GM18498 (cell line): ENCODE measurements at regions not wholly inside any gene's neighbourhood (a gene's known extent, or its start where the extent isn't known, plus 50 kb on each side); places are given as distances from the start of the nearest gene placed in this dataset.

Experiments
- ATAC-seq: cut with Tn5 transposase; IDR thresholded peaks from one replicate; pipeline ENCODE4 v1.9.1; 2021; ENCODE audit warnings: mild to moderate bottlenecking, moderate library complexity; ENCODE audit not compliant: unreplicated experiment

DNA sequence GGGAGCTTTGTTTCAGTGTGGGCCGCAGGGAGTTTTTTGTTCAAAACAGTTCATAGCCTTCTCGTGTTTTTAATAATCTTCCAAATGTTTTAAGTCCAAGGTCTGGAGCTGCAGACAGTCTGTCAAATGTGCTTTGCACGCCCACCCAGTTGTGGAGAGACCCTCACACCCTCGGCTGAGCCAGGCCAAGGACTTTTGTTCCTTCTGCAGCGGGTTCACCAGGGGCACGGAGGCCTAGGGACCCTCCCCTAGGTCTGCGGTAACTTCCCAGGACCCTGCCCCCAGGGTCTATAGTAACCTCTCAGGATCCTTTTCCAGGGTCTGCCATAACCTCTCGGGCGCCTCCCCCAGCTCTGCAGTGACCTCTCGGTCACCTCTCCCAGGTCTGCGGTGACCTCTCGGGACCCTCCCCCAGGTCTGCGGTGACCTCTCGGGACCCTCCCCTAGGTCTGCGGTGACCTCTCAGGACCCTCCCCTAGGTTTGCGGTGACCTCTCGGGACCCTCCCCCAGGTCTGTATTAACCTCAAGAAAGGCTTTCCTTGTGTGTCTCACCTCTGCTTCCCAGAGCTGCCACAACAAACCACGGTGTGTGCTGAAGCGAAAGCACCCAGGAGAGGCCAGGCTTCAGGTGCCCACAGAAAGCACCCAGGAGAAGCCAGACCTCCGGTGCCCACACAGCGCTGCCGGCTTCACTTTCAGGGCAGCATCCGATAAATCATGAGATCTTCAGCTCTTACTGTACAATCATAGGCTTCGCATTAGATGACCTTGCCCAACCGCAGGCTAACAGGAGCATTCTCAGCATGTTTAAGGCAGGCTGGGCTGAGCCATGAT lies 301.9 kb upstream of the SALL3 start:
- ATAC-seq = no peak

- ATAC-seq = no peak
These were observed 301.3 kb upstream of the SALL3 start for GRCh38 chr18:78678318-78678695.

DNA sequence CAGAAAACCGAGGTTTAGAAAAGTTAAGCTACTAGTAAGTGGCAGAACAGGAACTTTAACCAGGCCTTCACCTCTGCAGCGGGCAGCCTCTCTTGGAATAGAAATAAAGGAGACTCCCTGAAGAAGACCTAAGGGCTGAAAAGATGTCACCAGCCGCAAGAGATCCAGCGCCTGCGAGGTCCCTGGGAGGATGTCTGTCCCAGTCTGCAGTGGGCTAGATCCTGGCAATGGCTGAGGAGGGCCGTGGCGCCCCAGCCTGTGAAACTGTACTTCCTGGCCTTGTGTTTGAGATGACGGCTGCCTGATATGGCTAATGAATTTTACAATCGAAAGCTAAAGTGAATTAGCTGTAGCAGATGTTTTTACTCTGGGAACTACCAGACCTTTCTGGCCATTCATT lies 300.6 kb upstream of the SALL3 start:
- ATAC-seq = no peak

DNA sequence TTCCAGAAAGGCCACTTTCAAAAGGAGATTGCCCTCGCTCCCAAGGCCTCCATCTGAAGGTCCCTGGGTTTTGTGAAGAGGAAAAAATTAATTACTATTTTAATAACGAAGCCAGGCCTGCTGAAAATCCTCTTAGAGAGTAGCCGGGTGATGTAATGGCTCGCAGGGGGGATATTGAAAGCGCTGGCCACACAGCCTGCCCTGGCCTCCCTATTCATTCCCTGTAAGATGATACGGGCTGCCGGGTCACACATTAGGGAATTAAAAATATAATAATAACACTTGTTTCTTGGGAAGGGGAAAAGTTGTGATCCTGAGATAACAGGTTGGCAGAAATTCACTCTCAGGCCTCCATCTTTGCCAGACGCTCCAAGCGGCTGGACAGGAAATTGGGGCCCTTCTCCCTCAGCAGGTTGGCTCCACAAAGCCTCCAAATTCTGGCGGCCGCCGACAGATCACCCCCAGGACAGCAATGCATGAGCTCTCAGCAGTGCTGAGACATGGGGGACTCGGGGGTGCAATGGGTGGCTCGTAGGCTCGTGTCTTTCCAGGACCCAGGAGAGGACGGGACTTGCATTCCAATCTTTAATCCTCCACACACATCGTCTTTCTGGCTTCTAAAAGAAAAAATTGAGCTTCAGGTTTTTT lies 299.9 kb upstream of the SALL3 start:
- ATAC-seq = no peak

DNA sequence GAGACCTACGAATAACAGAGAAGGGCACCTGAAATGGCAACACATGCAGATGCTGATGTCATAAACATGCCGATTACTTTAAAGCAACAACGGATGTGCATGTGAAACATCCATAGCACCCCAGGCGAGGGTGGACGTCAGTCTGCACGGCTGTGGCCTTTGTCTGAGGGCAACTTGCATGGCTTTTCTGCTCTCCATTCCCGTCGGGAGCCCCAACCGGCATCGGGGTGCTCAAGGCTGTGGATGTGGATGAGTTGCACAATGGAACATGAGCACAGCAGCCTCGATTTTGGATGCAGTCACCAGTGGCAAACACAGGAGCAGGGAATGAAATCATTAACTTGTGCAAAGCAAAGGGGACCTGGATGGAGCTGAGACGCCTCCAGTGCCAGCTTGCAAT lies 298.2 kb upstream of the SALL3 start:
- no peak for ATAC-seq

DNA sequence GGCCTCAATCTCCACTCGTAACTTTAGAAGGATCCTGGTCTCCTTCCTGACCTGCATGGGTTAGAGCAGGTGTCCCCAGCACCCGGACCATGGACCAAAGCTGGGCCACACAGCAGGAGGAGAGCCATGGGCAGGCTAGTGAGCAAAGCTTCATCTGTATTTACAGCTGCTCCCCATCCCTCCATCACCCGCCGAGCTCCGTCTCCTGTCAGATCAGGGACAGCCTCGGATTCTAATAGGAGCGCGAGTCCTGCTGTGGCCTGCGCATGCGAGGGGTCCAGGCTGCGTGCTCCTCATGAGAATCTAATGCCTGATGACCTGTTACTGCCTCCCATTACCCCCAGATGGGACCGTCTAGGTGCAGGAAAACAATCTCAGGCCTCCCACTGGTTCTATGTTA lies 297.7 kb upstream of the SALL3 start:
- ATAC-seq = no peak

DNA sequence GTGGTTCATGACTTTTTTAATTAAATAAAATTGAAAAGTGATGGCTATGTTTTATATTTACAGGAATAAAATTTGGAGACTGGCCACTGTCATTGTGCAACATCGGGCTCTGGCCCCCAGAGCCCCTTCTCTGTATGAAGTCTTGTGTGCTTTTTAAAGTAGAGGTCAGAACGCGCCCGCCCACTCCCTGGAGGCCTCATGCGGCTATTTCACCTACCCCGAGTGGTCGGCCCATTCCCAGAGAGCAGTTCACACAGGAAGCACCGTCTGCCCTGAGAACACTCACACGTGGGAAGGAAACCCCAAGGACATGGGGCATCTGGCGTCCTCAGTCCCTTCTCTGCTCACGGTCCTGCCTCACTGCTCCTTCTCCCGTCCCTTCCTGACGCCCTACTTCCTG lies 296.9 kb upstream of the SALL3 start:
- ATAC-seq = no peak

DNA sequence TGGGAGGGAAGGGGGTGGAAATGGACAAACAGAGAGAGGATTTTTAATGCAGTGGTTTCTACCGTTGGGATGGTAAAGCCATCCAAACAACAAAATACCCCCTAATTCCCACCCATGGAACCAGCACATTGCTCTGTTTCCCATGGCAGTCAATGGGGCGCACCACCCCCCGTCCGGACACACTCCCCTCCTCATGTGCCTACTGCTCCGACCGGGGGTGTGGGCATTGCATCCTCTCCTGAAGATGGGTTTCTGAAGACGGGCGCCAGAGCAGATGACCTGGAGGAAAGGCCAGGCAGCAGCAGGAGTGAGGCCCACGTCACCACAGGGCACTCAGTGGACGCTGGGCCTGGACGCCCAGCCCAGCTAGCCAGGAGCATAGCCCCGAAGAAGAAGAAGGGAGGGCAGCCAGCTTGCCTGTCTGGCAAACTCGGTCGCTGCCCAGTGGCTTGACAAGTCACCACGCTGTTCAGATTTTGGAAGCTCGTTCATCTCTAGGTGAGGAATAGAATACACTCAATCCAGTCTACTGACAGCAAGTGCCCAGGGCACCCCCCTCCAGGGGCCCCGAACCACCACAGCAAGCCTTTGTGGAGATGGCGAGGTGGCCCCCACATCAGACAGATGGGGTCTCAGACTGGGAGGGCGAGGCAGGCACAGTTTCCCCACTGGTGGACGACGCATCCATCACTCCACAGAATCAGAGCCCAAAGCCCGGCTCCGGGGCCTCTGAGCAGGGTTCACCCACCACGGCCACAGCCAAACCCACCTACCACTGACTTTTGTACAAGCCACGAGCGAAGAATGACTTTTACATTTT lies 296.2 kb upstream of the SALL3 start:
- ATAC-seq = no peak

DNA sequence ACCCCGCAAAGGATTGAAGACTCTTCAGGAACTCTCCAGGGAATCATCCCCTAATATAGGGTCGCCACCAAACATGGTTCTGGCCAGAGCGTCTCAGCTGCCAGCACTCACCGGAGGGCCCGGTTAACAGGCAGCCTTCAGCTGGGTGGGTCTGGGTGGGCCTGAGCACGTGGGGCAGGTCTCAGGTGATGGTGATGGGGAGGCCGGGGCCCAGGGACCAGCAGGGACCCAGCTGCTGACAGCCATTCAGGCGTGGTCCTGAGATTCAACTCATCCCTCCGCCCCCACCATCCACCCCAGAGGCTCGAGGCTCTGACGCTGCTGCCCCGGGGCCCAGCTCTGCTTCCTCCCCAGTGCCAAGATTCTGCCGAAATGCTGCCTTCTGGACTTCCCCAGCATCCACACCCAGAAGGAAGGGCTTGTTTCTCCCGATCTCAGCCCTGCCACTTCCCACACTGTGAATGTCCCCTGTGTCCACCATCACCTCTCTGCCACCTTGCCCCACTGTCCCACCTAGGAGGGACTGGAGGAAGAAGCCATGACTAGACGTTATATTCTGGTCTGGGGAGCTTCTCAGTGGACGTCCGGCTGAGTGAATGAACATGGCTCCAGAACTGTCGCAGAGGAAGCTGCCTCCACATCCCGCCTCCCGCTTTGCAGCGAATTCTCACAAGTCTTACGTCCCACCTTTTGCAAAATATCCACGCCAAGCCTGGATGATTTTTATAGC lies 294.2 kb upstream of the SALL3 start:
- no peak for ATAC-seq

- ATAC-seq = no peak
These were observed 293.6 kb upstream of the SALL3 start for GRCh38 chr18:78685980-78686530.

GRCh38 chr18:78686976-78687685 lies 292.5 kb upstream of the SALL3 start:
- no peak for ATAC-seq

DNA sequence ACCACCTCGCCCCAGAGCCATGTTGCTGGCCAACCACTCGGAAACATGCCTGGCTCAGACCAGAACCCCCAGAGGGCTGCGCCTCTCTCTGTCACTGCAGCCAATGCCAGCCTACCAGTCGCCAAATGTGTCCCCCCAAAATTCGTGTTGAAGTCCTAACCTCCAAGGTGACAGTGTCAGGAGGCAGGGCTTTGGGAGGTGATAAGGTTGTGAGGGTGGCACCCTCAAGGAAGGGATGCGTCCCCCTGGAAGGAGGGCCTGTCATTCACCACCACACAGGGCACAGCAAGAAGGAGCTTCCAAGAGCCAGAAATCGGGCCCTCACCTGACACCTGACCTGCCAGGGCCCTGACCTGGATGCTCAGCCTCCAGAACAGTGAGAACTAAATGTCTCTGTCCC lies 291.9 kb upstream of the SALL3 start:
- ATAC-seq = no peak

DNA sequence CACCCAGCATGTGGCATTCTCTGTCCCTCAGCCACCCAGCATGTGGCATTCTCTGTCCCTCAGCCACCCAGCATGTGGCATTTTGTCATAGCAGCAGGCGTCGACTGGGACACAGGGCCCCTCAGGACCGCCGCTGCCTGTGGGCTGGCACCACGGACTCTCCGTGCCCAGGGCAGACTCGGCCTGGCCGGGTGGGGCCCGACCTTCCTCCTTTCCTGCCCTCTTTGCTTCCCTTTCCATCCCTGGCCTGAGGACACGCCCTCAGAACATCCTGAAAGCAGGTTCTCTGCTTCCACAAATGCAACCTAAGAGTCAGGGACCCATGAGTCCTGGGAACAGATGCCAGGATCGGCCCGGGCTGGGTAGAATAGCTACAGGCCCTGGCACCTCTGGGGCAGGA lies 291.4 kb upstream of the SALL3 start:
- no peak for ATAC-seq

GRCh38 chr18:78688916-78689315 lies 290.7 kb upstream of the SALL3 start:
- no peak for ATAC-seq

DNA sequence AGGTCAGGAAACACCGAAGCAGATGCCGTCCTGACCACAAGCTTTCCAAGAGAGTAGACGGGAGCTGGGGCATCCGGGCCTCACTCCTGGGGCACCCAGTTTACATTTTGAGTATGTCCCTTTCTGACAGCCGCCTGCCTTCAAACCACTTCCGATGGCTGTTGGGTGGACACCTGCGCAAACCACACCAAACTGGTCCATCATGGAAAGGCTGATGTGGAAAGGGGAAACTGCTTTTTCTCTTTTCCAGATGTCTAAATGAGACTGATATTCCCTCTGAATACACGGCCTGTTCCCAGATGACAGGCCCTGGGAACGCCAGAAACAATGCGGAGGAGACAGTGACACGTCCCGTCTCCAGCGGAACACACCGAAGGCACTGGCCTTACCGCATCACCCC lies 290.0 kb upstream of the SALL3 start:
- ATAC-seq = no peak

DNA sequence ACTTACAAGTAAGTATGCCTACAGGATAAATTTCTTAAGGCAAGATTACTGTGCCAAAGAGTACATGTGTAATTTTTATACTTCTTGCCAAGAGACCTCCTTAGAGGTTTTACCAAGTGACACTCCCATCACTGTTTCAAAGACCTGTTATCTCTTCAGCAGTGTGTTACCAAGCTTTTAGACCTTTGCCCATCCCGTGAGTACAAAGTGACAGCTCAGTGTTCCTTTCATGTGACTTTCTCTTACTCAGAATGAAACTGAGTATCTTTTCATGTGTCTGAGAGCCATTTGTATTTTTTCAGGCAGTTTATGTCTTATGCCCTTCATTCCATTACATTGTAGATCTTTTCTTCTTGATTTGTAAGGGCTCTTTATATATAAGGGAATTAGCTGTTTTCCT lies 287.5 kb upstream of the SALL3 start:
- no peak for ATAC-seq

DNA sequence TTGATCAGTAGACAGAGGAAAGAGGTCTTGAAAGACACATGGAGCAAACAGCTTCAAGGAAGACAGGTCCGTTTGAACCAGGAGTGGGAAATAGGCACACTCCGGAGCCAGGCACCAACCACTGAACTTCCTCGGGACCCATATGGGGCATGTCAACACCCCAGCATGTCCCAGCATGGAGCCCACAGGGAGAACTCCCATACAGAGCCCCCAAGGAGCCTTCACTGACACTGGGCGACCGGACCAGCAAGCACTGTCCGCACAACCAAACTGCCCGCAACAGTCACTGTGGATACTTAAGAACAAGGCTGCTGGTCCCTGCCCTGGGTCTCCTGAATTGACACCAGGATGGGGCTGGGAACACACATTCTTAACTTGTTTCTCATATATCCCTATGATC lies 286.2 kb upstream of the SALL3 start:
- ATAC-seq = no peak

GRCh38 chr18:78696698-78697435 lies 282.8 kb upstream of the SALL3 start:
- ATAC-seq = no peak

- ATAC-seq = no peak
These were observed 282.2 kb upstream of the SALL3 start for GRCh38 chr18:78697446-78697845.

GRCh38 chr18:78698914-78699313 lies 280.7 kb upstream of the SALL3 start:
- ATAC-seq = no peak
